ENCODE measurements at regions not wholly inside any gene's neighbourhood (a gene's known extent, or its start where the extent isn't known, plus 50 kb on each side); places are given as distances from the start of the nearest gene placed in this dataset.

GRCh38 chr3:28835751-28836150, 445.1 kb upstream of the RBMS3 start:
- DNase-seq, result no peak

- DNase-seq, result no peak
Observed at GRCh38 chr3:28836199-28836598, 444.7 kb upstream of the RBMS3 start.

- no peak for DNase-seq
Observed at GRCh38 chr3:28840976-28841376, 439.9 kb upstream of the RBMS3 start.

- DNase-seq, result no peak
Observed at GRCh38 chr3:28841441-28841840, 439.4 kb upstream of the RBMS3 start.

- DNase-seq, result no peak
Observed at GRCh38 chr3:28844298-28845005, 436.4 kb upstream of the RBMS3 start.

- DNase-seq, result no peak
Observed at GRCh38 chr3:28845006-28845324, 435.9 kb upstream of the RBMS3 start.

GRCh38 chr3:28846971-28847478, 433.8 kb upstream of the RBMS3 start:
- DNase-seq, result no peak

GRCh38 chr3:28847736-28848135, 433.1 kb upstream of the RBMS3 start:
- DNase-seq, result no peak

GRCh38 chr3:28850186-28850585, 430.7 kb upstream of the RBMS3 start:
- DNase-seq, result no peak

GRCh38 chr3:28853830-28854229, 427.0 kb upstream of the RBMS3 start:
- no peak for DNase-seq

GRCh38 chr3:28856796-28857195, 424.1 kb upstream of the RBMS3 start:
- DNase-seq, result no peak

GRCh38 chr3:28859897-28860296, 421.0 kb upstream of the RBMS3 start:
- no peak for DNase-seq

GRCh38 chr3:28860307-28860706, 420.6 kb upstream of the RBMS3 start:
- no peak for DNase-seq

GRCh38 chr3:28863186-28863585, 417.7 kb upstream of the RBMS3 start:
- no peak for DNase-seq

- DNase-seq, result no peak
Observed at GRCh38 chr3:28867836-28868235, 413.0 kb upstream of the RBMS3 start.

- DNase-seq, result no peak
Observed at GRCh38 chr3:28868897-28869296, 412.0 kb upstream of the RBMS3 start.

GRCh38 chr3:28877912-28878311, 403.0 kb upstream of the RBMS3 start:
- no peak for DNase-seq

GRCh38 chr3:28890373-28890772, 390.5 kb upstream of the RBMS3 start:
- no peak for DNase-seq

GRCh38 chr3:28891485-28891884, 389.4 kb upstream of the RBMS3 start:
- DNase-seq, result no peak

GRCh38 chr3:28900301-28900700, 380.6 kb upstream of the RBMS3 start:
- no peak for DNase-seq

GRCh38 chr3:28901018-28901417, 379.9 kb upstream of the RBMS3 start:
- DNase-seq, result no peak

- DNase-seq, result no peak
Observed at GRCh38 chr3:28903171-28903601, 377.7 kb upstream of the RBMS3 start.

- DNase-seq, result no peak
Observed at GRCh38 chr3:28905798-28906197, 375.1 kb upstream of the RBMS3 start.

- DNase-seq, result no peak
Observed at GRCh38 chr3:28906561-28907310, 374.1 kb upstream of the RBMS3 start.

GRCh38 chr3:28907616-28908015, 373.3 kb upstream of the RBMS3 start:
- no peak for DNase-seq
